ENCODE measurements at regions not wholly inside any gene's neighbourhood (a gene's known extent, or its start where the extent isn't known, plus 50 kb on each side); places are given as distances from the start of the nearest gene placed in this dataset.

DNA sequence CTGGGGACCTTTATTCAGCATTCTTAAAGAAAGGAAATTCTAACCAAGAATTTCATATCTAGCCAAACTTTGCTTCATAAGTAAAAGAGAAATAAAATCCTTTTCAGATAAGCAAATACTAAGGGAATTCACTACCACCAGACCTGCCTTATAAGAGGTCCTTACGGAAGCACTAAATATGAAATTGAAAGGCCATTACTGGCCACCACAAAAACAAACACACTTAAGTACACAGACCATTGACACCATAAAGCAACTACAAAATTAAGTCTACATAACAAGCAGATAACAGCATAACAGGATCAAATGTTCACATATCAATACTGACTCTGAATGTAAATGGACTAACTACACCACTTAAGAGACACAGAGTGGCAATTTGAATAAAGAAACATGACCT is 361.4 kb upstream of the POU5F2 start:
- TF ChIP-seq EZH2 (IDR thresholded peaks at IDR 0.05; ENCODE audit: borderline replicate concordance, control insufficient read depth, low read depth, low read length) (no peak), YY1 (IDR thresholded peaks at IDR 0.05; ENCODE audit: low read depth, low read length) (no peak), FOXM1 (IDR thresholded peaks at IDR 0.05; ENCODE audit: low read depth, low read length) (no peak), REST (IDR thresholded peaks at IDR 0.05; ENCODE audit: low read depth, low read length) (no peak), CBX3 (IDR thresholded peaks at IDR 0.05; ENCODE audit: borderline replicate concordance, low read depth) (no peak), POLR2A (IDR thresholded peaks at IDR 0.05; ENCODE audit: low read depth, low read length) (no peak), SUZ12 (IDR thresholded peaks at IDR 0.05; ENCODE audit: unreplicated experiment) (no peak), SIX5 (IDR thresholded peaks at IDR 0.05; ENCODE audit: low read depth, low read length, severe bottlenecking) (no peak), ESRRA (IDR thresholded peaks at IDR 0.05; ENCODE audit: low read length) (no peak), MYC (IDR thresholded peaks at IDR 0.05; ENCODE audit: insufficient read depth, insufficient read length, insufficient replicate concordance, low read length, severe bottlenecking) (no peak), MXI1 (IDR thresholded peaks at IDR 0.05; ENCODE audit: low read depth, low read length) (no peak)
- TF ChIP-seq, protein P1, sequence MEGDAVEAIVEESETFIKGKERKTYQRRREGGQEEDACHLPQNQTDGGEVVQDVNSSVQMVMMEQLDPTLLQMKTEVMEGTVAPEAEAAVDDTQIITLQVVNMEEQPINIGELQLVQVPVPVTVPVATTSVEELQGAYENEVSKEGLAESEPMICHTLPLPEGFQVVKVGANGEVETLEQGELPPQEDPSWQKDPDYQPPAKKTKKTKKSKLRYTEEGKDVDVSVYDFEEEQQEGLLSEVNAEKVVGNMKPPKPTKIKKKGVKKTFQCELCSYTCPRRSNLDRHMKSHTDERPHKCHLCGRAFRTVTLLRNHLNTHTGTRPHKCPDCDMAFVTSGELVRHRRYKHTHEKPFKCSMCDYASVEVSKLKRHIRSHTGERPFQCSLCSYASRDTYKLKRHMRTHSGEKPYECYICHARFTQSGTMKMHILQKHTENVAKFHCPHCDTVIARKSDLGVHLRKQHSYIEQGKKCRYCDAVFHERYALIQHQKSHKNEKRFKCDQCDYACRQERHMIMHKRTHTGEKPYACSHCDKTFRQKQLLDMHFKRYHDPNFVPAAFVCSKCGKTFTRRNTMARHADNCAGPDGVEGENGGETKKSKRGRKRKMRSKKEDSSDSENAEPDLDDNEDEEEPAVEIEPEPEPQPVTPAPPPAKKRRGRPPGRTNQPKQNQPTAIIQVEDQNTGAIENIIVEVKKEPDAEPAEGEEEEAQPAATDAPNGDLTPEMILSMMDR (IDR thresholded peaks at IDR 0.05 in 2 of 3, conservative IDR thresholded peaks at IDR 0.05 in 1 of 3; ENCODE audit: control insufficient read depth in 2 of 3, extremely low read depth in 1 of 3, insufficient read depth in 1 of 3, low read depth in 3 of 3, low read length in 3 of 3): no peak

Measured in GM12878 (cell line).